H1 (cell line): ENCODE measurements at regions not wholly inside any gene's neighbourhood (a gene's known extent, or its start where the extent isn't known, plus 50 kb on each side); places are given as distances from the start of the nearest gene placed in this dataset.
A peak's percentile ranks its signal among the peaks of the same experiment; 100 is the strongest.

Experiments
- CTCF ChIA-PET: fragments of 300-600 bp; sonication (Branson Sonifier 250); formaldehyde crosslinking; loops from one replicate; lab custom pipeline; 2021; ENCODE audit not compliant: partially characterized antibody; lab: Charles Lee
- POLR2A ChIA-PET: fragments of 300-600 bp; sonication (Branson Sonifier 250); formaldehyde crosslinking; loops from one replicate; lab custom pipeline; 2021; ENCODE audit warnings: inconsistent platforms; ENCODE audit not compliant: partially characterized antibody; lab: Charles Lee
- DNase-seq, 2 experiments: peaks; one replicate each; pipeline versions ENCODE4 v3.0.0 to v3.0.0-alpha.2; 2010 to 2022; ENCODE audit warnings: low spot score in 2 of 2, low read depth in 1 of 2, mixed read lengths in 1 of 2
- FAIRE-seq: peaks from 2 replicates; lab custom pipeline; 2011; peaks lifted over from hg19 to GRCh38; lab: Jason Lieb, UNC
- H2AFZ ChIP-seq: 2 replicates; pipeline ENCODE4 v1.8.1; 2012; ENCODE audit warnings: low read length, inconsistent platforms
- H2AK5ac ChIP-seq: 2 replicates; pipeline ENCODE4 v1.6.1; 2013; ENCODE audit warnings: low read depth, low read length
- H2BK120ac ChIP-seq: replicated peaks from 2 replicates; pipeline ENCODE3; 2013; ENCODE audit warnings: low read depth, low read length, inconsistent platforms
- H2BK12ac ChIP-seq: 2 replicates; pipeline ENCODE4 v1.6.1; 2013; ENCODE audit warnings: low read depth, low read length
- H2BK15ac ChIP-seq: 2 replicates; pipeline ENCODE4 v1.6.1; 2013; ENCODE audit warnings: low read length
- H2BK20ac ChIP-seq: 2 replicates; pipeline ENCODE4 v1.6.1; 2013; ENCODE audit warnings: low read length
- H2BK5ac ChIP-seq: 2 replicates; pipeline ENCODE4 v1.6.1; 2013; ENCODE audit warnings: low read depth, low read length
- H3K14ac ChIP-seq: 2 replicates; pipeline ENCODE4 v1.6.1; 2013; ENCODE audit warnings: inconsistent platforms; ENCODE audit not compliant: insufficient read length
- H3K18ac ChIP-seq: 2 replicates; pipeline ENCODE4 v1.6.1; 2013; ENCODE audit warnings: low read length; ENCODE audit errors: extremely low read depth
- H3K23ac ChIP-seq: 2 replicates; pipeline ENCODE4 v1.6.1; 2013; ENCODE audit warnings: inconsistent platforms; ENCODE audit not compliant: insufficient read length
- H3K23me2 ChIP-seq: 2 replicates; pipeline ENCODE4 v1.6.1; 2013; ENCODE audit warnings: low read depth, low read length
- H3K27ac ChIP-seq: 2 replicates; pipeline ENCODE4 v1.6.1; 2011; ENCODE audit warnings: low read depth, low read length, inconsistent platforms
- H3K27me3 ChIP-seq, 4 experiments: replicated peaks in 1 of 4; 1 replicate in 1 of 4; 2 replicates in 3 of 4; pipeline versions ENCODE4 v1.6.1 to v1.8.1; 2011 to 2013; ENCODE audit warnings: low read length in 3 of 4, mild to moderate bottlenecking in 3 of 4, inconsistent platforms in 2 of 4, mixed read lengths in 2 of 4, moderate library complexity in 1 of 4; ENCODE audit not compliant: control insufficient read depth in 3 of 4, insufficient read depth in 3 of 4; ENCODE audit errors: extremely low read depth in 1 of 4
- H3K36me3 ChIP-seq, 4 experiments: 2 replicates each; pipeline versions ENCODE4 v1.6.1 to v1.8.1; 2011 to 2013; ENCODE audit warnings: mild to moderate bottlenecking in 4 of 4, low read length in 3 of 4, moderate library complexity in 2 of 4, control low read depth in 1 of 4, inconsistent platforms in 1 of 4; ENCODE audit not compliant: insufficient read depth in 4 of 4, control insufficient read depth in 2 of 4
- H3K4ac ChIP-seq: replicated peaks from 2 replicates; pipeline ENCODE3; 2013; ENCODE audit warnings: low read length, low read depth, mixed read lengths, inconsistent platforms; ENCODE audit not compliant: insufficient read length
- H3K4me1 ChIP-seq, 4 experiments: replicated peaks in 1 of 4; 1 replicate in 1 of 4; 2 replicates in 3 of 4; pipeline versions ENCODE4 v1.6.1 to v1.8.1; 2011 to 2013; ENCODE audit warnings: low read length in 3 of 4, inconsistent platforms in 2 of 4, mixed read lengths in 1 of 4; ENCODE audit not compliant: insufficient read depth in 4 of 4, control insufficient read depth in 3 of 4
- H3K4me2 ChIP-seq, 2 experiments: 2 replicates each; pipeline versions ENCODE4 v1.6.1 to v1.8.1; 2011 to 2013; ENCODE audit warnings: low read depth in 2 of 2, low read length in 2 of 2, control low read depth in 1 of 2, inconsistent platforms in 1 of 2, mild to moderate bottlenecking in 1 of 2; ENCODE audit not compliant: insufficient read depth in 1 of 2
- H3K4me3 ChIP-seq, 4 experiments: fragments of 200-600, 300-600 bp in 1 of 4; sonication (generic), shearing (Covaris generic), sonication (Bioruptor Twin) in 1 of 4; 2 replicates each; pipeline versions ENCODE4 v1.5.1 to v1.8.1; 2011 to 2016; ENCODE audit warnings: low read length in 4 of 4, low read depth in 3 of 4, control low read depth in 2 of 4, inconsistent platforms in 2 of 4, mild to moderate bottlenecking in 2 of 4, mixed read lengths in 1 of 4, moderate library complexity in 1 of 4; ENCODE audit not compliant: insufficient read depth in 2 of 4; ENCODE audit errors: extremely low read depth in 1 of 4
- H3K56ac ChIP-seq: replicated peaks from 2 replicates; pipeline ENCODE3; 2013; ENCODE audit warnings: low read depth, mild to moderate bottlenecking, mixed read lengths, low read length, inconsistent platforms; ENCODE audit not compliant: insufficient read length
- H3K79me1 ChIP-seq: 2 replicates; pipeline ENCODE4 v1.6.1; 2013; ENCODE audit warnings: low read depth, low read length, control low read depth
- H3K79me2 ChIP-seq, 2 experiments: 2 replicates each; pipeline versions ENCODE4 v1.6.1 to v1.8.1; 2012 to 2013; ENCODE audit warnings: low read length in 2 of 2, mild to moderate bottlenecking in 2 of 2, inconsistent platforms in 1 of 2; ENCODE audit not compliant: insufficient read depth in 2 of 2, control insufficient read depth in 1 of 2
- H3K9ac ChIP-seq, 4 experiments: replicated peaks in 1 of 4; 1 replicate in 1 of 4; 2 replicates in 3 of 4; pipeline versions ENCODE4 v1.6.1 to v1.8.1; 2011 to 2013; ENCODE audit warnings: low read depth in 3 of 4, low read length in 3 of 4, control low read depth in 2 of 4, mild to moderate bottlenecking in 2 of 4, moderate library complexity in 2 of 4, inconsistent platforms in 1 of 4; ENCODE audit errors: extremely low read depth in 1 of 4
- H3K9me3 ChIP-seq, 2 experiments: 2 replicates each; pipeline versions ENCODE4 v1.6.1 to v1.8.1; 2012 to 2013; ENCODE audit warnings: mild to moderate bottlenecking in 2 of 2, moderate library complexity in 2 of 2, control low read depth in 1 of 2, inconsistent platforms in 1 of 2, low read depth in 1 of 2, low read length in 1 of 2, mixed read lengths in 1 of 2; ENCODE audit not compliant: insufficient read depth in 2 of 2
- H4K20me1 ChIP-seq, 2 experiments: replicated peaks in 1 of 2; 2 replicates each; pipeline versions ENCODE3 to v1.8.1; 2011 to 2013; ENCODE audit warnings: inconsistent platforms in 2 of 2, low read length in 2 of 2, mild to moderate bottlenecking in 1 of 2; ENCODE audit not compliant: insufficient read depth in 2 of 2, control insufficient read depth in 1 of 2
- H4K5ac ChIP-seq: 2 replicates; pipeline ENCODE4 v1.6.1; 2013; ENCODE audit warnings: low read length, low read depth, mixed read lengths, inconsistent platforms; ENCODE audit not compliant: insufficient read length
- H4K8ac ChIP-seq: 2 replicates; pipeline ENCODE4 v1.8.0; 2013; ENCODE audit warnings: mild to moderate bottlenecking, moderate library complexity, low read length, inconsistent platforms; ENCODE audit not compliant: insufficient read depth; ENCODE audit errors: extremely low read depth
- H4K91ac ChIP-seq: replicated peaks from 2 replicates; pipeline ENCODE3; 2013; ENCODE audit warnings: low read length, mixed read lengths, inconsistent platforms; ENCODE audit not compliant: insufficient read length
- CBX8 ChIP-seq: fragments of 300-800, 300-1000 bp; sonication (generic); IDR thresholded peaks from 2 replicates; pipeline ENCODE4 v1.7.1; 2016; ENCODE audit warnings: low read depth, low read length, borderline replicate concordance
- CEBPB ChIP-seq: IDR thresholded peaks from 2 replicates; pipeline ENCODE4 v1.6.1; 2012; ENCODE audit warnings: low read depth, low read length
- CHD1 ChIP-seq: IDR thresholded peaks from 2 replicates; pipeline ENCODE4 v1.6.1; 2012; ENCODE audit warnings: low read depth, low read length, improper control_type of control experiment
- MAFK ChIP-seq: IDR thresholded peaks from 2 replicates; pipeline ENCODE4 v1.6.1; 2012; ENCODE audit warnings: low read depth, mild to moderate bottlenecking, improper control_type of control experiment, low read length
- POLR2AphosphoS5 ChIP-seq: IDR thresholded peaks from 2 replicates; pipeline ENCODE4 v1.6.1; 2011; ENCODE audit warnings: low read depth, low read length
- RXRA ChIP-seq: IDR thresholded peaks from 2 replicates; pipeline ENCODE4 v1.6.1; 2011; ENCODE audit warnings: low read depth, mild to moderate bottlenecking, low read length, moderate library complexity; ENCODE audit not compliant: insufficient read depth
- SIN3A ChIP-seq, 2 experiments: IDR thresholded peaks in 1 of 2; conservative IDR thresholded peaks in 1 of 2; 2 replicates each; pipeline ENCODE4 v1.6.1; 2011 to 2012; ENCODE audit warnings: low read length in 2 of 2, improper control_type of control experiment in 1 of 2, low read depth in 1 of 2, mild to moderate bottlenecking in 1 of 2
- SP4 ChIP-seq: IDR thresholded peaks from 2 replicates; pipeline ENCODE4 v1.6.1; 2012; ENCODE audit warnings: low read length, inconsistent platforms
- SRF ChIP-seq: IDR thresholded peaks from 2 replicates; pipeline ENCODE4 v1.6.1; 2011; ENCODE audit warnings: mild to moderate bottlenecking, low read depth, low read length, moderate library complexity
- SUZ12 ChIP-seq: fragments of 200-600 bp; sonication (generic); IDR thresholded peaks from 2 replicates; pipeline ENCODE4 v1.6.1; 2012; ENCODE audit warnings: mild to moderate bottlenecking, inconsistent platforms, low read length, moderate library complexity, mixed read lengths
- TAF7 ChIP-seq: optimal IDR thresholded peaks from 2 replicates; pipeline ENCODE3; 2011; ENCODE audit warnings: low read depth, mild to moderate bottlenecking, inconsistent platforms, low read length, moderate library complexity, borderline replicate concordance
- WGBS, 2 experiments: shearing (Covaris generic) in 1 of 2; methylation state at CpG; one replicate each; pipeline versions ENCODE4 v1.1.6 to v1.1.7; 2013 to 2015; ENCODE audit warnings: low lambda C conversion rate in 2 of 2, mixed read lengths in 2 of 2, inconsistent platforms in 1 of 2, low coverage in 1 of 2, missing lambda C conversion rate in 1 of 2; ENCODE audit not compliant: insufficient replicate concordance in 2 of 2, insufficient coverage in 1 of 2, insufficient read length in 1 of 2; ENCODE audit errors: extremely low coverage in 1 of 2, missing lambda C conversion rate in 1 of 2; 5-methylcytosine and 5-hydroxymethylcytosine counted together

GRCh38 chr22:48489551-48490499 lies 1337.8 kb downstream of the BRD1 start:
- Histone ChIP-seq H3K27ac (no peak overlapping the region), H3K9ac (peak overlapping the region in 3 of 4 experiments; percentile 45 to 63 (median 62); a peak in 4 of 7 replicates), H2BK12ac (no peak overlapping the region), H2BK5ac (no peak overlapping the region), H3K4me2 (peak overlapping the region; percentile 85 to 89), H3K9me3 (no peaks in the 10 kb centered on the region), H3K4ac (no peak overlapping the region), H3K79me1 (peaks cover 9% of the 10 kb centered on the region; the same call in 1 of the 2 replicates), H2AK5ac (no peak overlapping the region), H3K23ac (no peak overlapping the region), H3K4me1 (peaks cover 0 to 20% (median 13%) of the 10 kb centered on the region in 4 experiments; a peak in 6 of 7 replicates), H2BK120ac (no peak overlapping the region), H3K23me2 (peaks cover 13% of the 10 kb centered on the region), H3K4me3 (peak overlapping the region; percentile 42 to 92 (median 60)), H4K20me1 (peaks cover 8 to 18% of the 10 kb centered on the region in 2 experiments), H3K14ac (no peak overlapping the region), H3K79me2 (peaks cover 0 to 32% of the 10 kb centered on the region in 2 experiments; a peak in 2 of 4 replicates), H4K8ac (peak overlapping the region; percentile 45; the same call in 1 of the 2 replicates), H3K18ac (no peak overlapping the region; the same call in 1 of the 2 replicates), H3K36me3 (no peaks in the 10 kb centered on the region), H3K27me3 (peaks cover 0 to 10% (median 7%) of the 10 kb centered on the region in 4 experiments; a peak in 5 of 7 replicates), H2BK15ac (no peak overlapping the region), H4K5ac (no peak overlapping the region), H3K56ac (no peak overlapping the region), H4K91ac (no peak overlapping the region), H2AFZ (no peak overlapping the region), H2BK20ac (no peak overlapping the region)
- peak in 1 of 2 experiments; percentile 62 for DNase-seq
- POLR2A ChIA-PET, result interaction anchor here (1.1 kb wide), 1 partner anchor 121 kb away, joined by 3 read pairs; no protein-coding TSS in a partner anchor
- WGBS, 2 experiments, result 0% methylated on average over 45 of the region's 113 CpGs; no CpG with 5 or more reads in 1 of the 2 experiments
- no peak for FAIRE-seq
- CTCF ChIA-PET, result interaction anchor here (1.3 kb wide), 1 partner anchor 180 kb away, joined by 3 read pairs; no protein-coding TSS in a partner anchor
- TF ChIP-seq CHD1 (no peak), TAF7 (no peak), MAFK (no peak), RXRA (no peak), SIN3A (conservative IDR thresholded peaks at IDR 0.05 in 1 of 2, IDR thresholded peaks at IDR 0.05 in 1 of 2; ENCODE audit: low read depth in 1 of 2, low read length in 2 of 2) (0 out of 4 replicates have a peak, but pooled peaks of 1 of the 2 experiments have one; percentile 20), SP4 (no peak), CEBPB (no peak), SRF (no peak), POLR2AphosphoS5 (no peak), SUZ12 (peak; percentile 39; the same call in 1 of the 2 replicates), CBX8 (no peak)
